ENCODE measurements at regions not wholly inside any gene's neighbourhood (a gene's known extent, or its start where the extent isn't known, plus 50 kb on each side); places are given as distances from the start of the nearest gene placed in this dataset.

- no peak for DNase-seq (ENCODE audit: low read depth in 2 of 3, low spot score in 2 of 3)
Measured at GRCh38 chr1:193666485-193667083, 480.2 kb upstream of the B3GALT2 start.

GRCh38 chr1:193663965-193664364 lies 477.6 kb upstream of the B3GALT2 start:
- no peak for DNase-seq (ENCODE audit: low read depth in 2 of 3, low spot score in 2 of 3)

- no peak for DNase-seq (ENCODE audit: low read depth in 2 of 3, low spot score in 2 of 3)
Measured at GRCh38 chr1:193662030-193662429, 475.6 kb upstream of the B3GALT2 start.

GRCh38 chr1:193661385-193661784 lies 475.0 kb upstream of the B3GALT2 start:
- DNase-seq (ENCODE audit: low read depth in 2 of 3, low spot score in 2 of 3), result no peak

- no peak for DNase-seq (ENCODE audit: low read depth in 2 of 3, low spot score in 2 of 3)
Measured at GRCh38 chr1:193660428-193660827, 474.0 kb upstream of the B3GALT2 start.

GRCh38 chr1:193658691-193659090 lies 472.3 kb upstream of the B3GALT2 start:
- DNase-seq (ENCODE audit: low read depth in 2 of 3, low spot score in 2 of 3), result no peak

GRCh38 chr1:193658081-193658480 lies 471.7 kb upstream of the B3GALT2 start:
- DNase-seq (ENCODE audit: low read depth in 2 of 3, low spot score in 2 of 3), result no peak

- DNase-seq (ENCODE audit: low read depth in 2 of 3, low spot score in 2 of 3), result no peak
Measured at GRCh38 chr1:193657552-193657951, 471.1 kb upstream of the B3GALT2 start.

- no peak for DNase-seq (ENCODE audit: low read depth in 2 of 3, low spot score in 2 of 3)
Measured at GRCh38 chr1:193656841-193657240, 470.4 kb upstream of the B3GALT2 start.

- no peak for DNase-seq (ENCODE audit: low read depth in 2 of 3, low spot score in 2 of 3)
Measured at GRCh38 chr1:193654951-193655735, 468.7 kb upstream of the B3GALT2 start.

GRCh38 chr1:193649587-193649986 lies 463.2 kb upstream of the B3GALT2 start:
- no peak for DNase-seq (ENCODE audit: low read depth in 2 of 3, low spot score in 2 of 3)

GRCh38 chr1:193634876-193635275 lies 448.5 kb upstream of the B3GALT2 start:
- DNase-seq (ENCODE audit: low read depth in 2 of 3, low spot score in 2 of 3), result no peak

GRCh38 chr1:193634470-193634869 lies 448.1 kb upstream of the B3GALT2 start:
- DNase-seq (ENCODE audit: low read depth in 2 of 3, low spot score in 2 of 3), result no peak

- no peak for DNase-seq (ENCODE audit: low read depth in 2 of 3, low spot score in 2 of 3)
Measured at GRCh38 chr1:193633991-193634390, 447.6 kb upstream of the B3GALT2 start.

GRCh38 chr1:193633093-193633492 lies 446.7 kb upstream of the B3GALT2 start:
- no peak for DNase-seq (ENCODE audit: low read depth in 2 of 3, low spot score in 2 of 3)

- DNase-seq (ENCODE audit: low read depth in 2 of 3, low spot score in 2 of 3), result no peak
Measured at GRCh38 chr1:193631306-193631705, 444.9 kb upstream of the B3GALT2 start.

GRCh38 chr1:193629875-193630274 lies 443.5 kb upstream of the B3GALT2 start:
- DNase-seq (ENCODE audit: low read depth in 2 of 3, low spot score in 2 of 3), result no peak

GRCh38 chr1:193626695-193627094 lies 440.3 kb upstream of the B3GALT2 start:
- DNase-seq (ENCODE audit: low read depth in 2 of 3, low spot score in 2 of 3), result no peak

GRCh38 chr1:193625255-193625654 lies 438.8 kb upstream of the B3GALT2 start:
- DNase-seq (ENCODE audit: low read depth in 2 of 3, low spot score in 2 of 3), result no peak

GRCh38 chr1:193619911-193620310 lies 433.5 kb upstream of the B3GALT2 start:
- DNase-seq (ENCODE audit: low read depth in 2 of 3, low spot score in 2 of 3), result no peak

- DNase-seq (ENCODE audit: low read depth in 2 of 3, low spot score in 2 of 3), result no peak
Measured at GRCh38 chr1:193614817-193615216, 428.4 kb upstream of the B3GALT2 start.

- DNase-seq (ENCODE audit: low read depth in 2 of 3, low spot score in 2 of 3), result no peak
Measured at GRCh38 chr1:193614275-193614674, 427.9 kb upstream of the B3GALT2 start.

- no peak for DNase-seq (ENCODE audit: low read depth in 2 of 3, low spot score in 2 of 3)
Measured at GRCh38 chr1:193613041-193613440, 426.6 kb upstream of the B3GALT2 start.

All from activated CD8-positive, alpha-beta memory T cell treated with anti-CD3 and anti-CD28 coated beads for 48 hours (primary cell).